ENCODE measurements at regions not wholly inside any gene's neighbourhood (a gene's known extent, or its start where the extent isn't known, plus 50 kb on each side); places are given as distances from the start of the nearest gene placed in this dataset.

DNA sequence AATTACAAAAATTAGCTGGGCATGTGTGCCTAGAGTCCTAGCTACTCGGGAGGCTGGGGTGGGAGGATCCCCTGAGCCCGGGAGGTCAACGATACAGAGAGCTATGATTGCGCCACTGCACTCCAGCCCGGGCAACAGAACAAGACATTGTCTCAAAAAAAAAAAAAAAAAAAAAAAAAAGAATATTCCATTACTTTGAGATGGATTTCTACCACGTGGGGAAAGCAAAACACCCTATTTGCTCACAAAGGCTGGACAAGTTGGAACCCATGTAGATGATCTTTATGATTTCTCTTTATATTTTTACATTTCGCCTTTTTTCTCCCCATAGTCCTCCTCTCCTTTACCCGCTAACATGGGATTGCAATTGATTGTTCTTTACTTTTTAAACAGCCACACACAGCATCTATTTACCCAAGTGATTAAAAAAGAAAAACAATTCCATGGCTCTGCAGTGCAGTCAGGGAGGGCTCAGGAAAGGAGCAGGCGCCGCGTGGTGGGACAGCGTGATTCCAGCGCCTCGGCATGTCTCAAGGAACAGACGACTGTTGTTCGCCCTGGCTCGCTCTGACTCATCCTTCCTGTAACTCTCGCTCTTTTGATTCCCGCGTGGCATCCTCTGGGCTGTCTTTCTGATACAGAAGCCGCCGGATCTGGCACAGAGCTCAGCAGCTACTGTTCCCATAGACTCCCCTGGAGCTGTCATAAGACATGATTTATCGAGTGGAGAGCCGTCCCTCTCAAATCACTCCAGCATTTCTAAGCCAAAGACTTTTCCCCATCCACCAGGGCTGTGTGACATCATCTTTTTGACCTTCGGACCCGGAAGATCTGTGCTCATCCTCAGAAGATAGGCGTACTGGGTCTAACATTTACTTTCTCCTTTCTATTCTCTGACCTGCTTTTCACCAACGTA is 230.4 kb upstream of the AGAP1 start:
- no peak for DNase-seq (ENCODE audit: low read depth in 2 of 2)

DNA sequence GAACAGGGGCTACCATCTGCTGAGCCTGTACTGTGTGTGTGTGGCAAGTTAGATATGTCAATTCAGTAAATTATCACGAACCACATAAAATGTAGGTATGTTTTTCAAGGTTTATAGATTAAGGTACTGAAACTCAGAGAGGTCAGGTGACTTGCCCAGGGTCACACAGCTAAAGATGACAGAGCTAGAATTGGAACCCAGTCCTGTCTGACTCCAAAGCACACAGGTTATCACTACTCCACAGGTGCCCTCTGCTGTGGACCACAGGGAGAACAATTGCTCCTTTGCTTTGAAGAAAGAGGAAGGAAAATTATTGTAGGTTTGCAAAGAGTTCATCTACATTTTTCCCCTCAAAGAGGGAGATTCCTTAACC is 229.7 kb upstream of the AGAP1 start:
- DNase-seq (ENCODE audit: low read depth in 2 of 2) = no peak

DNA sequence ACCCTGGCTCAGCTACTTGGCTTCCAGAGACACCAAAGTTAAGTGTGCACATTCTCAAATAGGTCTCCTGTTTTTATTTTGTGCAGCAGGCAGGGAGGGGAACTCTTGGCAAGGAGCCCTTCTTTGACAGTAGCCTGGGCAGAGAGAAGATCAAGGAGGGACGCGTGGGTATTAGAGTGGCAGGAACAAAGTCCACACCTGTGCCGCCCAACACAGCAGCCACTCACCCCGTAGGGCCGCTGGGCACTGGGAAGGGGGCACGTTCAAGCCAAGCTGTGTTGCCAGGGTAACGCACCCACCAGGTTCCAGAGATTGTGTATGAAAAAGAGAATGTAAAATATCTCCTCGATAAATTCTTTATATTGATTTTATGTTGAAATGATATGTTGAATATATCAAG is 229.3 kb upstream of the AGAP1 start:
- no peak for DNase-seq (ENCODE audit: low read depth in 2 of 2)

DNA sequence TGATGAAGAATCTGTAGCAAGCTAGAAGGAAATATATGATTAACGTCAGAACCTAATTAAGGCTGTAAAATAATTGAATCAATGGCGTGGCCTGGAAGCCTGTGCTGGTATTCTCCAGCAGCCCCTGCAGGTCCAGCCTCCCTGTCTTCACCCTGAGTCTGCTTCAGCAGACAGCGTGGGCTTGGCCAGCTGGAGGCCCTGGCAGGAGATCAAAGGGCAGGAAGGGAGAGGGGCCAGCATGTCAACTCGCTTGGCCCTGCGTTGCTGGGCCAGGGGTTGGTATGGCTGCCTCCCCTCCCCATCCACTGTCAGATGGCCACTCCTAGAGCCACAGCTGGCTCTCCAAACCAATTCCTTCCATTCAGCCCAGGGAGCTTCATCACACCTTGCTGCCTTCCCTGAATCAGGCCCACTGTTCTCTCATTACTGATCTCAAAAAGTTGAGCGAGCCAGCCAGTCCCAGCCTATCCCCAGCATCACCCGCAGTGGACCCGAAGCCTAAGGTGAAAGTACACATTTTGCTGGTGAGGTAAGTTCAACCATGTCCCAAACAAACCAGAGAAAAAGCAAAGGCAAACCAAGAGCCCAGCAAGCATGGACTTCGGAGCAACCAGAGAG is 228.4 kb upstream of the AGAP1 start:
- DNase-seq (ENCODE audit: low read depth in 2 of 2) = no peak

DNA sequence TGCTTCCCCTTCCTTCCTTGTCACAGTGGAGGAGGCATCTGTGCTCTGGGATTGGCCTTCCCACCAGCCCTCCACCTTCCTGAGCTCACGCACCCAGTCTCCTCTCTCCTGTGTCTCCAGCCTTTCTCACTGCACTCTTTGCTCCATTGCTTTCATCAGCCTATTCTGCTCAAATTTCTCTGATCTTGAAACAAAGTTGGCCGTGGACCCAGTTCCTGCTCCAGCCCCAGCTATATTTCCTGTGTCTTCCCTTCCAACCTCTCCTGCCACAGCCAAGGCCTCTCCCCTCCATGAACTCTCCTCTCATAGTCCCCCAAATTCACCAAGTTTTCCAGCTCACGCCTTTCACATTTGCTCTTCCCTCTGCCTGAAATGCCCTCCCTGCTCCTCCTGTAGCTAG is 226.6 kb upstream of the AGAP1 start:
- DNase-seq (ENCODE audit: low read depth in 2 of 2) = no peak

DNA sequence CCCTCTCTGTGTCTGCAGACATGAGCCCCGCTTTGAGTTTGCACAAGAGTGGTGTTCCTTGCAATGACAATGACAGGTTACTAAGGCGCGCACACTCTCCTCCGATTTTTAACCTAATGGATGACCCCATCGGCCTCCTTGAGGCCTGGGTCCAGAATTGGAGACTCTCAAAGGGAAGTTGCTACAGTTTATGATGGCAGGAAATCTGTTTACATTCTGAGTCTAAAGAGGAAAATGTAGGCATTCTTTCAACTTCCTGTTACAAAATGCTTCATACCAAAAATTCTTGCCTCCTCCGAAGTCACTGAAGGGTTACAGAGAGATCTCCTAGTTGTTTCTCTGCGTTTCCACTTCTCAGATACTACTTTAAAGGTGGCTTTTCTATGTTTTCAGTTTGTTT is 225.3 kb upstream of the AGAP1 start:
- no peak for DNase-seq (ENCODE audit: low read depth in 2 of 2)

DNA sequence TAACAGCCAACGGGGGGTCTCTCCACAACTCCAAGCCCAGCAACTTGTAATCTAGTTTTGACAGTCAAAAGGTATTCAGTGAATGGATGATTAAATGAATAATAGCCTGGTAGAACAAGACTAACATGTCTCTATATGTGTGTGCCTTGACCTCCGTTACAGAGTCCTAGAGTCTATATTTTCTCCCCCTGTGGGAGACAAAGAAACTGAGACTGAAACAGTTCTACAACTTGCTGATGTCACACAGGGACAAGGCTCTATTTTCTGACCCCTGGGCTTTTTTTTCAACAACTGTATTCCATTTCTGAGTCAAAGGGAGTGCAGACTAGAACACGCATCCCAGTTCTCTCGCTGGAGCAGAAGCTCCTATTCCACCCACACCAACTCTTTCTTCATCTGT is 223.6 kb upstream of the AGAP1 start:
- no peak for DNase-seq (ENCODE audit: low read depth in 2 of 2)

DNA sequence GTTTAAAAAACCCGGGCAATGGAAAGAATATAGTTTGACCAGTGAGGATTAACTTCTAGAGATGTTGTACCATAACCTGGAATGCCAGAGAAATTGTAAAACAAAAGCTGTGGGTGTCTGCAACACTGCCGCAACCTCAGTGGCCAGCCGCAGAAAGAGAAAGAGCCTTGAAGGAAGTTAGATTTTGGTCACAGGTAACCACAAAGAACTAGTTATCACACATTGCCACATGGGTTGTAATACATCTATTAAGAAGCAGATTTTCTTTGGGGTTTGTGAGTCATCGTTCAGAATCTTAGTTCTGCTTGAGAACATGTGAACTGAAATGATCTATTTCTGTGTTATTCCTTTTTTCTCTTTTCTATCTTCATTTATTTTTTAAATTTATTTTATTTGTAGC is 222.9 kb upstream of the AGAP1 start:
- DNase-seq (ENCODE audit: low read depth in 2 of 2) = peak; percentile 37 to 39

DNA sequence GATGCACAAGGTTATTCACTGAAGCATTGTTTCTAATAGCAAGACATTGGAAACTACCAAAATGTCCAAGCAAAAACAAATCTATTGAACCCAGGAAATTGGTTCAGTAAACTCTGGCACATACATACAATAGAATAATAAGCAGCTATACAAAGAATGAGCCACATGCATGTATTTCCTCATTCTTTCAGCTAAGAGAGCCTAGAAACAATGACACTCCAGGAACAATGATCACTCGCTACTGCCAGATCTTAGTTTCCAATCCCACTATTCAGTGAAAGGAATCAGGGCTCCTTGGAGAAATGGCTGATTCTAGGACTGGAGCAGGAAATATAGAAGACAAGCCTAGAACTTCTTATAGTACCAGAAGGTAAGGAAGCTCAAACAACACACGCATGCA is 221.9 kb upstream of the AGAP1 start:
- DNase-seq (ENCODE audit: low read depth in 2 of 2) = no peak

DNA sequence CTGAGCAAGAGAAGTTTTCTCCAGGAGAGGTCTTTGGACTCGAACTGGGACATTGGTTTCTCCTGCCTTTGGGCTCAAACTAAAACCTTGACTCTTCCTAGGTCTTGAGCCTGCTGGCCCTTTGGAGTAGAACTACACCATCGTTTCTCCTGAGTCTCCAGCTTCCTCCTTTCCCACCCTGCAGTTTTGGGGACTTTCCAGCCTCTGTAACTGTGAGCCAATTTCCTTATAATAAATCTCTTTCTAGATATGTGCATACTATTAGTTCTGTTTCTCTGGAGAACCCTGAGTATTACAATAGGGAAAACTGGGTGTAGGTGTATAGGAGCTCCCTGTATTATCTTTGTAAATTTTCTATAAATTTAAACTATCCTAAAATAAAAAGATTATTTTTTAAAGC is 219.8 kb upstream of the AGAP1 start:
- no peak for DNase-seq (ENCODE audit: low read depth in 2 of 2)

DNA sequence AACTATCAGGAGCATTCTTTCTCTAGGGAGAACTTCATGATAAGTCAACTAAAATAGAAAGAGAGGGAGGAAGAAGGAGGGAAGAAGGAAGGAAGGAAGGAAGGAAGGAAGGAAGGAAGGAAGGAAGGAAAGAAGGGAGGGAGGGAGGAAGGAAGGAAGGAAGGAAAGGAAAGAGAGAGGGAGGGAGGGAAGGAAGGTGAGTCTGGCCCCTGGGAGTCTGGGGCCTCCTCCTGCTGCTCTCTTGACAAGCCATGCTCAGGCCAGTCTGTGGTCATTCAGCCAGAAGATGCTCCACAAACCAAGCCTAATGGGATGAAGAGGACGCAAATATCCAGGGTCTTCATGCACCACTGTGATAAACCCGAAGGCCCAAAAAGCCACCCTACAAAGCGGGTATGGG is 216.4 kb upstream of the AGAP1 start:
- DNase-seq (ENCODE audit: low read depth in 2 of 2) = no peak

DNA sequence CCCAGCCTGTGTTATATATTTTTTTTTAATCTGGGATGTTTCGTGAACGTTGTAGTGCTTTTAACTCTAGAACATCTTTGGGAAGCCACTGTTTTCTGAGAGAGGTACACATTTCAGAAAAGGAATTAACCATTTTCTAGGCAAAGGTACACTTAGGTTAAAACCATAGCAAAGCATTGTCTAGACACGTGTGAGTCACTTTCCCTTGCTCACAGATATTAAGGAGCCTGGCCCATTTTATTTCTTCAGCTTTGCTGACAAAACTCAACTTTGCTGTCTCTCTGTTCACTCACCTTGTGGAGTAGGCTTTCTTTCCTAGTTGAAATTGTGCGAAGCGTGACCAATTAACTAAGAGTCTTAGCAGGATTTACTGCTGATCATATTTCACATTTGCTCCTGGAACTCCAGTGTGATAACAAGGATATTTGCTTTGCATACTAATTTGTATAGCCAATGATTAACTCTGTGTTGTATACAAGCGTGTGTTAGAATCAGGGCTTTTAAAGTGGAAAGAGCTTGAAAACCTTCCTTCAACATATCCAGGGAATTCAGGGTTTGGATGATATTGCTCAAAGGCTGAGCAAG is 215.0 kb upstream of the AGAP1 start:
- no peak for DNase-seq (ENCODE audit: low read depth in 2 of 2)

DNA sequence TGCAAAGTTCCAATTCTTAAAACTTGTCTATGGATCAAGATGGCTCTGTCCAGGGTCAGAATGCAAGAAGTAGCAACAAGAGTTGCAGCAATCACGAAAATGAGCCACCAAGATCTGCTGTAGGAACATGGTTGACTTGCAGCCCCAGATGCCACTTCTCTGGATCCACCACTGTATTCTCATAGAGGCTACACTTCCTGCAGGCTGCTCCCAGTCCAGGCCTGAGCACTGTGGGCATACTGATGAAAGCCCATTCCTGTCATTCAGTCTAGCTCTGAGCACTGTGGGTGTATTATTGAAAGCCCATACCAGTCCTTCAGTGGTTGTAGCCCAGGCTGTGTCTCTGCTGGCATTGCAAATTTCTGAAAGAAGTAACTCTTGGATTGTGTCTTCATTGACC is 213.9 kb upstream of the AGAP1 start:
- DNase-seq (ENCODE audit: low read depth in 2 of 2) = no peak

DNA sequence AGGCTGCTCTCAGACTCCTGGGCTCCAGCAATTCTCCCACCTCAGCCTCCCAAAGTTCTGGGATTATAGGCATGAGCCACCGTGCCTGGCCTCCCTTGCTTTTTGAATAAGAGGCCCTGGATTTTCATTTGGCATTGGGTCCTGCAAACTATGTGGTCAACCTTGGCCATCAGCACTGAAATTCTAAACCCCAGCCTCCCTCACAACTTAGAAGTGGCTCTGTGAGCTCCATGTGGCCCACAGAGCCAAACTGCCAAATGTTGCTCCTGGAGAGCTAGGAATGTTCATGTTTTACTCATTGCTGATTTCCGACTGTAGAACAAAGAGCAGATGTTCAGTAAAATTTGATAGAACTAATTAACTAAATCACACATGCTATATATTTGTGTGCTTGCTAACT is 210.6 kb upstream of the AGAP1 start:
- DNase-seq (ENCODE audit: low read depth in 2 of 2) = no peak

DNA sequence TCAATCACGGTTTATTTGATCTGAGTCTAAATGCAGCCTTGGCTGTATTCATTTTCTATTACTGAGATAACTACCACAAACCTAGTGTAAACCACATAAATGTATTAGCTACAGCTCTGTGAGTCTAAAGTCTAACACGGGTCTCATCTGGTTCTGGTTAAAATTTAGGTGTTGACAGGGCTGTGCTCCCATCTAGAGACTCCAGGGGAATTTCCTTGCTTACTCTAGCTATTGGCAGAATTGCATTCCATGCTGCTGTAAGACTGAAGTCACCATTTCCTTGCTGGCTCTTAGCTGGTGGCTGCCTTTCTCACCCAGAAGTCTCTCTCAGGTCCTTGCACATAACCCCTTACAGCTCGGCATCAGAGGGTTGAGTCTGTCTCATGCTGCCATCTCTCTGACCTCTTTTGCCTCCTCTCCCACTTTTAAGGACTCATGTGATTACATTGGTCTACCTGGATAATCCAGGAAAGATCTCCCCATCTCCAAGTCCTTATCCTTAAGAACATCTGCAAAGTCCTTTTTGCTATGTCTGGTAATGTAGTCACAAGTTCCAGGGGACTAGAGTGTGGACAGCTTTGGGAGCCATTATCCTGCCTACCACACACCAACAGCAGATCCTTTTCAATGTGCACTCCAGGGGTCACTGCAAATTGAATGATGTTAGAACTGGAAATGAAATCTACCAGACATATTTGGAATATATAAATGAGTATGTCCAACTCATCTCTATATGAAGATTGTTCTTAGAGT is 207.0 kb upstream of the AGAP1 start:
- DNase-seq (ENCODE audit: low read depth in 2 of 2) = no peak

DNA sequence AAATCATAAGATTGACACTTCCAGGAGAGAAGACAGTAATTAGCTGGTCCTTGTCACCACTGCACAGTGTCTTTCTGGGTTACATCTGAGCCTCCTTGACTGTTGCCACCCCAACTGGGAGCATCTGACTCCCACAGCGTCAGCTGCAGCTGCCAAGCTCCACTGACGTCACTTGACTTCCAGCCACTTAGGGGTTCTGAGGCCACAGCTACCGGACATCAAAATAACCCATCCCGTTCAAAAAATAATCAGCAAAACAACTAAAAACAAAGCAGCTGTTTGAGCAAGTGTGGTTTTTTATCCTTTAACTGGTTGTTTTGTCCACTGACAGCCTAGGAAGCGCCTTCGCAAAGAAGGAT is 206.5 kb upstream of the AGAP1 start:
- no peak for DNase-seq (ENCODE audit: low read depth in 2 of 2)

DNA sequence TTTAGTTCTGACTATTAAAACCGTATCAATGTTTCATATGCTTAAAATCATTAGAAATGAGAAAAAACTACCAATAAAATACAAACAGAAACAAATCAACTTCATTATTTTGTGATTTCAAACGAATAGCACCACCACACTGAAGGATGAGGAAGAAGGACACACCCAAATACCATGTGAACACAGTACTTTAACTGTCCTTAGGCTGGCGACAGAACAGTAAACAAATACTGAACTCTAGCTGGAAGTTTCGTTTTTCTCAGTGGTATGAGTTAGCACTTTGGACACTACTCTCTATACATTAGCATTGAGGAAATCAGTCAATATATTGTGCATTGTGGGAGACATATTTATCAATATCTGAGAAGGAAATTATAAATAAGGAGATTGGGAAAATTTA is 202.4 kb upstream of the AGAP1 start:
- no peak for DNase-seq (ENCODE audit: low read depth in 2 of 2)

DNA sequence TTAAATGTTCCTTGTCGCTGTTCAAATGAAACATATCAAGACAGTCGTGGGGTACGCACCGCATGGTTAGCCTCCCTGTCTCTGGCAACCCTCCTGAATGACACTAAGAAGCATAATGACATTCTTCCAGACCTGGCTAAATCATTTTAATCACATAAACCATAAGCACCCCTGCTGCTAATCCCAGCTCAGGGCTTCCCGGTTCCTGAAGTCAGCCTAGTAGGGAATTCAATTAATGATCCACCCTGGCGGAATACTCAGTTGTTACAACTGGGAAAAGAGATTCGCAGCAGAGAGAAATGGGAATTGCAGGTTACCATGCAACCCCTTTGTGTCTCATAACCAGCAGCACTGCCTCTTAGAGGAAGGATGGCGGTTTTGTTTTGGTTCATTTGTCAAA is 200.8 kb upstream of the AGAP1 start:
- no peak for DNase-seq (ENCODE audit: low read depth in 2 of 2)

DNA sequence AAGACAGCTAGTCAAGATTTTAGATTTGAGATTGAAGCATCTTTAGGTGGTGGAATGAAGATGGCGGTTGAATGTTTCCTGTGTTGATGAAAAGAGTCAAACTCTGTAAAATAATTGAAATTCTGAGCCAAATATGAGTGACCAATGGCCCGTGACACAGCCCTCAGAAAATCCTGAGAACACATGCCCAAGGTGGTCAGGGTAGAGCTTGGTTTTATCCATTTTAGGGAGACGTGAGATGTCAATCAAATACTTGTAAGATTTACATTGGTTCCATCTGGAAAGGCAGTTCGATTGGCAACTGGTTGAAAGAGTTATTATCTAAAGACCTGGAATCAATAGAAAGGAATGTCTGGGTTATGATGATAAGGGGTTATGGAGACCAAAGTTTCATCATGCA is 198.0 kb upstream of the AGAP1 start:
- no peak for DNase-seq (ENCODE audit: low read depth in 2 of 2)

DNA sequence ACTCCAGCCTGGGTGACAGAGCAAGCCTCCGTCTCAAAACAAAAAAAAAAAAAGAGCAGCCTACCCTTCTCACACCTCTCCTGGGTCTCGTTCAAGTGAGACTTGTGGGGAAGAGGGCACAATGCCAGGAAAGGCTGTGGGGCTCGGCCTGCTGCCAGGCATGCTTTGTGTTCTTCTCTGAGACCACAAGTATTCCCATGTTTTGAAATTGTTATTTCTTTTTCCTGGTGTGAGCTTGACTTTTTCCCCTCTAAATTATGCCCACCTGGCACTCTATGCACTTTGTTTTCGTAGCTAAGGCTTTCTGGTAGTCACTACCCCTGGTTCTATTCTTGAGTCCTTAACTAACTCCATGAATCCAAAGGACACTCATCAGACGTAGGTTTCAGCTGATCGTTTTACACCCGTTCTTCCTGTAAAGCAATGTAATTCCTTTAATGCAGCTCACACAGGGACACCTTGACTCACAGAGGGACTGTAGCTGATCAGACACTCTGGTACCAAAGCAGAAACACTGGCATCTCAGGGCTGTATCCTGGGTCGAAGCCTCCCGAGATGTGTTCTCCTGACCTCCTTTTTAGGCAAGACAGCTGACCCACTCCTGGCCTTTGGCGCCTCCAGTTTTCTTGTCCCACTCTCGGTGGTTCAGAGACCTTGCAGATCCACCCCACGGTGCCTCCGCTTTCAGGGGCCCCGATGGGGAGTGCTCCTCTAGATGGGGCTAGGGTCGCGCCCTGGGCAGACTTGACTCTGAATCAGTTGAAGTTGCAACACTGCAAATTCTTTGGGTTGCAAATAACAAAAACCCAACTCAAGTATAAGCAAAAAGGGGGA is 193.3 kb upstream of the AGAP1 start:
- DNase-seq (ENCODE audit: low read depth in 2 of 2) = no peak

DNA sequence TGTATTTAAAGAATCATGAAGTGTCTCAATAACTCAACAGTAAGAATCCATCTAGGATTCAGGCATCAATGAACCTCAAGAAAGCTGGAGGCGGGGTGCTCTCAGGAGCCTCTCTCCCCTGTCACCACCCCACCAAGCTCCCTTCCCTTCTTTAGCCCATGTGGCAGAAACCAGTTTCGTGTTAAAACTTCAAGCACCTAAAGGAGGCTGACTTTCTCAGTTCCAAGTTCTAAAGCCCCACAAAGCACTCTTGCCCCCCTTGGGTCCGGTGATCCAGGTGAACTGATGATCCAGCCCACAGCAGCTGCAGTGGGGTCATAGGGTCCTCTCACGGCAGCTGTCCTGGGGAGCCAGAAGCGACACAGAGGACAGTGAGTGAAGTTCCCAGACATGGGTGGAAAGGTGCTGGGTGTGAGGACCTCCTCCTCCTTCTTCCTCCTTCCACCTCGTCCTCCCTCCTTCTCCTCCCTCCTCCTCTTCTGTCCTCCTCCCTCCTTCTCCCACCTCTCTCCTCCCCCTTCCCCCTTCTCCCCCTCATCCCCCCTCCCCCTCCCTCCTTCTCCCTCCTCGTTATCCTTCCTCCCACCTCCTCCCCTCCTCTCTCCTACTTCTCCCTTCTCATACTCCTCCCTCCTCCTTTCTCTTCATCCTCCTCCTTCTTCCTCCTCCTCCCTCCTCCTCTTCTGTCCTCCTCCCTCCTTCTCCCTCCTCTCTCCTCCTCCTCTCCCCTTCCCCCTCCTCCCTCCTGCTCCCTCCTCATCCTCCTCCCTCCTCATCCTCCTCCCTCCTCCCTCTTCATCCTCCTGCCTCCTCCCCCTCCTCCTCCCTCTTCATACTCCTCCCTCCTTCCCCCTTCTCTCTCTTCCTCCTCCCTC is 192.4 kb upstream of the AGAP1 start:
- no peak for DNase-seq (ENCODE audit: low read depth in 2 of 2)

Measured in stimulated activated CD4-positive, alpha-beta T cell treated with anti-CD3 and anti-CD28 coated beads, Interleukin-15, amount 100 ng/mL, for 48 hours (primary cell).